Suprapubic skin (tissue), 4 donors: ENCODE measurements at regions not wholly inside any gene's neighbourhood (a gene's known extent, or its start where the extent isn't known, plus 50 kb on each side); places are given as distances from the start of the nearest gene placed in this dataset.
A peak's percentile ranks its signal among the peaks of the same experiment; 100 is the strongest.
"Not testable (repeated sequence)": the region's sequence is repeated elsewhere in the genome, so short reads cannot be mapped to it uniquely, and the experiment has no call there.

Experiments
- DNase-seq, 2 donors: peaks; one replicate each; pipeline ENCODE4 v3.0.0-alpha.2; 2019; ENCODE audit warnings: low spot score in 2 of 2
- H3K27ac ChIP-seq: fragments of 200-600 bp; sonication (generic); one replicate; pipeline ENCODE4 v1.5.1; 2019
- H3K27me3 ChIP-seq: fragments of 200-600 bp; sonication (generic); one replicate; pipeline ENCODE4 v1.5.1; 2019
- H3K36me3 ChIP-seq: fragments of 200-600 bp; sonication (generic); one replicate; pipeline ENCODE4 v1.5.1; 2019
- H3K4me1 ChIP-seq: fragments of 200-600 bp; sonication (generic); one replicate; pipeline ENCODE4 v1.5.1; 2019
- H3K4me3 ChIP-seq: fragments of 200-600 bp; sonication (generic); one replicate; pipeline ENCODE4 v1.5.1; 2019; ENCODE audit warnings: mild to moderate bottlenecking
- H3K9me3 ChIP-seq: fragments of 200-600 bp; sonication (generic); one replicate; pipeline ENCODE4 v1.5.1; 2019
- WGBS: methylation state at CpG from one replicate; pipeline ENCODE4 v1.1.5; 2018; 5-methylcytosine and 5-hydroxymethylcytosine counted together

GRCh38 chr14:19097306-19097705, 130.1 kb downstream of the POTEM start:
- not testable (repeated sequence) for H3K27ac ChIP-seq

GRCh38 chr14:19097750-19098149, 130.5 kb downstream of the POTEM start:
- H3K27me3 ChIP-seq, H3K27ac ChIP-seq, H3K36me3 ChIP-seq, DNase-seq, H3K4me1 ChIP-seq, H3K4me3 ChIP-seq: not testable (repeated sequence)
- no CpG with 5 or more reads among the region's 49 CpGs for whole genome bisulfite sequencing
- peaks cover 11% of the 10 kb centered on the region for H3K9me3 ChIP-seq

More at GRCh38 chr14:19097306-19097705, 130.1 kb downstream of the POTEM start:
- not testable (repeated sequence) for DNase-seq, H3K27me3 ChIP-seq, H3K36me3 ChIP-seq, H3K4me3 ChIP-seq, H3K4me1 ChIP-seq
- 76% methylated on average over 22 of the region's 28 CpGs for WGBS
- peaks cover 11% of the 10 kb centered on the region for H3K9me3 ChIP-seq

DNA sequence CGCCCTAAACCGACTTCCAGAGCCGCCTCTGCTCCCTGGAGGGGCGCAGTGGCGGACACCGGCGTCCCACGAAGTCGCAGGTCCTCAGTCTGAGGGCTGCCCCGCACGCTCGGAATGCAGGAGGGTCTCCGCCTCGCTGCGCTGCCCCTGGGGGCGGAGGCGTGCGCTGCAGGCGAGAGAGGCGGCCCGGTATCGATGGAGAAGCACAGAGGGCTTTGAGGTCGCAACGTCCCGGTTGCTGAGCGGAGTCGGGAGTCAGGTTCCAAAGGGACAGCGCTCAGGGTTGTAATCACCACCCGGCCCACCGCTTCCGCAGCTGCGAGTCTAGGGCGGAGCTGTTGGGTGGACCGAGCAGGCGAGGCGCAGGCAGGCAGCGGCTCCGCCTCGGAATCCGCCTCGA, 131.0 kb downstream of the POTEM start:
- peaks cover 11% of the 10 kb centered on the region for H3K9me3 ChIP-seq
- peak in 1 of 2 donors; percentile 54 for DNase-seq
- not testable (repeated sequence) for H3K36me3 ChIP-seq, H3K27me3 ChIP-seq, H3K4me1 ChIP-seq, H3K27ac ChIP-seq, H3K4me3 ChIP-seq
- WGBS: no CpG with 5 or more reads among the region's 41 CpGs

DNA sequence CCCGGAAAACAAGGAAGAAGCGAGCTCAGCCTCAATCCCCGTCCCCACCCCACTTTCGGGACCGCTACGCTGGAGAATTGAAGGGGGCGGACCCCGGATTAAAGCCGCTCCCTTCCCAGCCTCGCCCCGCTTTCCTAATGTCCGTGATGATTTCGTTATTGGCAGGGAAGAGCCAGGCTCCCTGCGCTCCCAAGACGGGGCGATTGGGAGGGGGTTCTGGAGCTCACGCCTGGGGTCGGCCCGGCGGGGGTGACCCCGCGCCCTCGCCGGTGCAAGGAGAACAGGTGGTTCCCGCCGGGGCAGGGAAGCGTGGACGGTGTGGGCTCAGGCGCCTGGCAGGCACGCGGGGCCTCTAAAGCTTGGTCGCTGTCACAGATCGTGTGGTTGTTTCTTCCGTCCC, 131.5 kb downstream of the POTEM start:
- peak in 1 of 2 donors; percentile 48 for DNase-seq
- WGBS: 74% methylated on average over 31 of the region's 34 CpGs
- peaks cover 11% of the 10 kb centered on the region for H3K9me3 ChIP-seq

GRCh38 chr14:19099336-19099735, 132.1 kb downstream of the POTEM start:
- no CpG with 5 or more reads among the region's 29 CpGs for WGBS
- H3K9me3 ChIP-seq: peaks cover 11% of the 10 kb centered on the region
- H3K27ac ChIP-seq, H3K36me3 ChIP-seq, H3K27me3 ChIP-seq, H3K4me1 ChIP-seq, DNase-seq, H3K4me3 ChIP-seq: not testable (repeated sequence)

More for the DNA sequence above, 131.5 kb downstream of the POTEM start:
- H3K27me3 ChIP-seq, H3K36me3 ChIP-seq, H3K4me1 ChIP-seq, H3K4me3 ChIP-seq, H3K27ac ChIP-seq: not testable (repeated sequence)

DNA sequence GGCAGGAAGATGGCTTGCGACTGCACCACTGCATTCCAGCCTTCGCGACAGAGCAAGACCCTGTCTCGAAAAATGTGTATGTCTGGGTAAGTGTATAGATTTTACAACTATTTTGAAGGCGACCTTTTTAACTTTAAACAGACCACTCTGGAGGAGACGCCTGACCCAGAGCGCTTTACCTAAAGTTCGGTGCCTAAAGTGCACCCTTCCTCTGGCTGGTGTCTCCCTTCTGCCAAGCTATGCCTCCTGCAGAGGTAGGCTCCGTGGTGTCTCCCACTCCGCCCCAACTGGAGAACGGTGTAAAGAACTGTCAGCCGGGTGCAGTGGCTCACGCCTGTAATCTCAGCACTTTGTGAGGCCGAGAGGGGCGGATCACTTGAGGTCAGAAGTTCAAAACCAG, 132.7 kb downstream of the POTEM start:
- peaks cover 11% of the 10 kb centered on the region for H3K9me3 ChIP-seq
- not testable (repeated sequence) for DNase-seq, H3K36me3 ChIP-seq, H3K4me1 ChIP-seq, H3K27me3 ChIP-seq, H3K4me3 ChIP-seq, H3K27ac ChIP-seq
- WGBS: 100% methylated on average over 3 of the region's 15 CpGs

- H3K36me3 ChIP-seq, H3K27me3 ChIP-seq, H3K4me1 ChIP-seq, H3K27ac ChIP-seq, DNase-seq, H3K4me3 ChIP-seq, H3K9me3 ChIP-seq: not testable (repeated sequence)
- WGBS: 62% methylated on average over 5 of the region's 5 CpGs
These were observed 138.3 kb downstream of the POTEM start for GRCh38 chr14:19105551-19105950.

- not testable (repeated sequence) for H3K9me3 ChIP-seq, H3K4me1 ChIP-seq, H3K27me3 ChIP-seq, H3K36me3 ChIP-seq, H3K27ac ChIP-seq, DNase-seq, H3K4me3 ChIP-seq
- WGBS: 80% methylated on average over 2 of the region's 2 CpGs
These were observed 142.7 kb downstream of the POTEM start for GRCh38 chr14:19109887-19110286.

DNA sequence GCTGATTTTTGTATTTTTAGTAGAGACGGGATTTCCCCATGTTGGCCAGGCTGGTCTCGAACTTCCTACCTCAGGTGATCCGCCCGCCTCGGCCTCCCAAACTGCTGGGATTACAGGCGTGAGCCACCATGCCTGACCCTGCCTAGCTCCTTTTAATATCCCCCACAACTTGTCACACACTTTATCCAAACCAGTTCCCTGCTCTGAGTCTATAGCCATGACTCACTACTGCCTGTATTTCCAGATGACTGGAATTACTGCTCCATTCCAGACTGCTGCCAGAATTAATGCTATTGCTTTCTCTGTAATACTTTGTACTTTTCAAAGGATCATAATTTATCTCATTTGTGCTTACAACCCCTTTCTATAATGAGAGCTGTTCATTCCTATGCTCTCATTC, 153.1 kb downstream of the POTEM start:
- not testable (repeated sequence) for H3K27ac ChIP-seq, H3K27me3 ChIP-seq, DNase-seq, H3K4me1 ChIP-seq, H3K4me3 ChIP-seq, H3K9me3 ChIP-seq, H3K36me3 ChIP-seq
- whole genome bisulfite sequencing: no CpG with 5 or more reads among the region's 6 CpGs

GRCh38 chr14:19126269-19127051, 159.2 kb downstream of the POTEM start:
- H3K9me3 ChIP-seq, H3K4me1 ChIP-seq, H3K36me3 ChIP-seq, H3K27me3 ChIP-seq, H3K27ac ChIP-seq, H3K4me3 ChIP-seq, DNase-seq: not testable (repeated sequence)
- 71% methylated on average over 1 of the region's 5 CpGs for WGBS

DNA sequence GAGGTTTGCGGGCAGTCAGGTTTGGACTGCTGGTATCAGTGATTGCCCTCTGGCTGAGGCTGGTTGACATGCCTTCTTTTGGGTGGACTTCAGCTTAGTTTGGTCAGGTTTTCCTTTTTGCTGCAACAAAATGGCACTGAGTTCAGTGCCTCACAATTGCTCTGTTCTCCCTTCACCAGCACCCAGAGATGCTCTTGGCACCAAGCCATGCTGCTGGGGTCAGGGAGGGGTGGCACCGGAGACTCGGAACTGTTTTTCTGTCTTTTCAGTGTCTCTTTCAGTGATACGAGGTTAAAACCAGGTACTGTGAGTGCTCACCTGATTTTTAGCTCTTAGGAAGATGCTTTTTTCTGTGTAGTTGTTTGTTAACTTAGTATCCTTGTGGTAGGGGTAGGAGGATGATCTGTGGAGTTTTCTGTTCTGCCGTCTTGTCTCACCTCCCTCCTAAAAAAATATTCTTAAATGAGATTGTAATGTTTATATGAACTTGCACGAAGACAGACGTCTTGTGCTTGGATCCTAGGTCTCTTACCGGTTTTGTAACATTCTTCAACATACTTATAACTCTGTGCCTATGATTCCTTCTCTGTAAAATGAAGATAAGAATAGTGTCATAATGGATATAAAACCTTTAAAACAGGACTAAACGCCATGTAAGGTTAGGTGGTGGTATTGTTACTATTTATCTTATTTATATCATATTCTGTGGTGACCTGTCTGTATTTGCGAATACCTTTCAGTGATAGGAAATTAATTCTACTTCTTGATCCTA, 160.6 kb downstream of the POTEM start:
- WGBS: 82% methylated on average over 9 of the region's 10 CpGs

DNA sequence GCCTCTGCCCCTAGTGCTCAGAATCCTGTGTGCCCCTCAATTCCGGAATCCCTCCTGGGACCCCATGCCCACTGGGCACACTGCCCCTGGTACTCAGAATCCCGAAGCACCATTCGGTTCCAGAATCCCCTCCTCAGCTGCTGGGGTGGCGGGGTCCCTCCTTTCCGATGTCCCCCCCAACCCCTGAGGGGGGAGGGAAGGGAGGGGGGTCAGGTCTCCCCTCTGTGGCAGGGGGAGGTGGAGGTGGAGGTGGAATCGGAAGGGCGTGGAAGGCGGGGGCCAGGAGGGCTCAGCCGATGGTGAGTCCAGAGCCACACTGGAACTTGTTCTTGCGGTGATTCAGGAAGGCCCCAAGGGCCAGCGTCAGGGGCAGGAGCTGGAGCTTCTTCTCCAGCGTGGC, 164.3 kb downstream of the POTEM start:
- H3K4me1 ChIP-seq, DNase-seq, H3K36me3 ChIP-seq, H3K27ac ChIP-seq, H3K4me3 ChIP-seq, H3K27me3 ChIP-seq, H3K9me3 ChIP-seq: not testable (repeated sequence)
- WGBS: no CpG with 5 or more reads among the region's 12 CpGs

More for the DNA sequence above, 160.6 kb downstream of the POTEM start:
- not testable (repeated sequence) for DNase-seq, H3K4me1 ChIP-seq, H3K27me3 ChIP-seq, H3K36me3 ChIP-seq, H3K27ac ChIP-seq, H3K4me3 ChIP-seq, H3K9me3 ChIP-seq

DNA sequence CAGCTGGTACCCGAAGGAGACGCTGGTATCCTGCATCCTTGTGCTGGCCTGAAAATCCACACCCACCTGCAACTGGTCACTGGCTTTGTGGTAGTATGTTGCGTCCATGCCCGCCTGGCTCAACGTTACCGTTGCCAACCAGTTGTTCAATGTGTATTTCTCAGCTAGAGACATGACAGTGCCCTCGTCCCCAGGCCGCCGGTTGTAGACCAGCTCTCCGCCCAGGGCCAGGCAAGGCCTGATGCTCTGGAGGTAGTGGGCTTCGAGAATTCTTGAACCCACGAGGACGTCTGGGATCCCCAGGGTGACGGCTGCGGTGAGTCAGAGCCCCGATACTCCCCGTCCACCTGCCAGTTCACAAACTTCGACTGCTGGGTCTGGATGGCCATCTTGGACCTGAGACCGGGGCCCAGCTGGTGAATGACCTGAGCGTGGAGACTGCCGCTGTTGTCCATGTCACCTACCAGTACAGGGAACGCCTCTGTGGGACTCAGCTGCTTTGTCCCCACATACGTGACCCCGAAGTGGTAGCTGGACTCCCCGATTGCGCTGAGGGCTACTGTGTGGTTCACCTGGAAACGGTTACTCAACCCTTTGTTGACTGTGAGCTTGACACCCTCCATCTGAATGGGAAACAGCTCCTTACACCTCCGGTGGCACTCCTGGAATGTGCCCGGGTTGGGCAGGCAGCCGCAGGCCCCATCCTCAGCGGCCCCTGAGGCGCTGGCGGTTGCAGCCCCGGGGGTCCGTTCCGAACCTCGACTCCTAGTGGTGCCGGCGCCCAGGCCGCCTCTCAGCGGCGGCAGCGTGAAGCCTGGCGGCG, 165.0 kb downstream of the POTEM start:
- no CpG with 5 or more reads among the region's 45 CpGs for WGBS
- not testable (repeated sequence) for H3K27me3 ChIP-seq, H3K9me3 ChIP-seq, H3K4me1 ChIP-seq, H3K4me3 ChIP-seq, DNase-seq, H3K27ac ChIP-seq, H3K36me3 ChIP-seq

DNA sequence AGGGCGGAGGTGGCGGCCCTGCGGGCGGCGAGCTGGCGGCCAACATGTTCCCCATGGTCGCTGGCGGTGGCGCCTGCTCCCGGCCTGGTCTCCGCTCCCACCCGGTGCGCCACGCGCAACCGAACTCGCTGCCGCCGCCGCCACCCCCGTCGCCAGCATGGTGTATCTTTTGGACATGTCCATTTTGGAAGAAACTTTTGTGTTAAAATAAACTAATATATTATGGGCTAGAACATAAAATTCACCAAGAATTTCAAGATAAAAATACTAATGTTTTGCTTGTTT, 165.5 kb downstream of the POTEM start:
- WGBS: no CpG with 5 or more reads among the region's 22 CpGs
- H3K4me1 ChIP-seq, H3K9me3 ChIP-seq, H3K27me3 ChIP-seq, H3K4me3 ChIP-seq, H3K36me3 ChIP-seq, DNase-seq, H3K27ac ChIP-seq: not testable (repeated sequence)
